ENCODE measurements at regions not wholly inside any gene's neighbourhood (a gene's known extent, or its start where the extent isn't known, plus 50 kb on each side); places are given as distances from the start of the nearest gene placed in this dataset.
"Not testable (repeated sequence)": the region's sequence is repeated elsewhere in the genome, so short reads cannot be mapped to it uniquely, and the experiment has no call there.

DNA sequence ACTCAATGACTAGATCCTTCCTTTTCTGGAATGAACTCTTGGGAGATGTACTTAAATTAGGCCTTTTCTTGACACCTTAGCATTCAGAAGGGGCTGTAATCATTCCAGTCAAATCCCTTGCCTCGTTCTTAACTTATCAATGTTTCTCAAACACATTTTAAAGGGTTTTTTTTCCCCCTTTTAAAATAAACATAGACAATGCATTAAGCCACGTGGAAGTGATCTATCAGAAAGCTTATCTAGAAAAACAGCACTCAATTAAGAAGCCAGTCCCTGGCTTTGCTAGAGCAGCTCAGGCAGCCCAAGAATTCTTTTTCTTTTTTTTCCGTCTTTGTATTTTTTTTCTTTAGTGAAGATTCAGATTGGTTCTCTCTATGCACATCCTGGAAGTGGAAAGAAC is 118.2 kb downstream of the PCDH7 start:
- no peak for DNase-seq

- no peak for DNase-seq
Measured at GRCh38 chr4:30839583-30840520, 119.7 kb downstream of the PCDH7 start.

DNA sequence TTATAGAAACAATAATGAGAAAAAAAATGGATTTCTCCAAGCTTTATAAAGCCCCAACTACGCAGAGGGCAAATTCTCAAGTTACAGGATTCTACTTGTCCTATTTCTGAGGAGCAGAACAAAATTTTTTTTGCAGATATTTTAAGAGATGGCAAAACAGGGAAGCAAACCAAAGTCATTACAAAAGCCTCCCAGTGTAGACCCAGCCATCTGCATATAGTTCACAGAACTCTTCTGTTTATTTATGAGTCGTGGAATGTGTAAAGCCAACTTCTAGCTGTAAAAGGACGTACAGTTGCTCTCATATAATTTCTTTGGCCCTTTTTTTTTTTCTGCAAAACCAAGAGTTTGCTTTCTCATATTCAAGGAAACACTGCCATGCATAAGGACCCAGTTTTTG is 120.4 kb downstream of the PCDH7 start:
- no peak for DNase-seq

DNA sequence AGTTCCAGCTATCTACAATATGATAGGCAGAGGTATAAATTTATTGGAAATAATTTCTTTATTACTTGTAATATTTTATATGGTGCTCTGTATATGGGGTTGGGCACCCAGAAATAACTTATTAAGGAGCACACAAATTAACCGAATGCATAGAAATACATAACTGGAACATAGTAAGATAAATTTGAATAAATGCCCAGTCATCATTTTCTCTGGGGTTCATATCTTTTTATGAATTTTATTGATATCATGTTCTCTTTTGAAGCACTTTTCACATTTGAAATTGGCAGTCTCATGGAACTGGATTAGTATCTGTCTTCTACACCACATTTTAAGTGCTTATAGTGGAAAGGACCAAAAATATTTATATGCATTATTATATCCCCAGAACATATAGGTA is 122.0 kb downstream of the PCDH7 start:
- no peak for DNase-seq

GRCh38 chr4:30842689-30843088 is 122.5 kb downstream of the PCDH7 start:
- no peak for DNase-seq

DNA sequence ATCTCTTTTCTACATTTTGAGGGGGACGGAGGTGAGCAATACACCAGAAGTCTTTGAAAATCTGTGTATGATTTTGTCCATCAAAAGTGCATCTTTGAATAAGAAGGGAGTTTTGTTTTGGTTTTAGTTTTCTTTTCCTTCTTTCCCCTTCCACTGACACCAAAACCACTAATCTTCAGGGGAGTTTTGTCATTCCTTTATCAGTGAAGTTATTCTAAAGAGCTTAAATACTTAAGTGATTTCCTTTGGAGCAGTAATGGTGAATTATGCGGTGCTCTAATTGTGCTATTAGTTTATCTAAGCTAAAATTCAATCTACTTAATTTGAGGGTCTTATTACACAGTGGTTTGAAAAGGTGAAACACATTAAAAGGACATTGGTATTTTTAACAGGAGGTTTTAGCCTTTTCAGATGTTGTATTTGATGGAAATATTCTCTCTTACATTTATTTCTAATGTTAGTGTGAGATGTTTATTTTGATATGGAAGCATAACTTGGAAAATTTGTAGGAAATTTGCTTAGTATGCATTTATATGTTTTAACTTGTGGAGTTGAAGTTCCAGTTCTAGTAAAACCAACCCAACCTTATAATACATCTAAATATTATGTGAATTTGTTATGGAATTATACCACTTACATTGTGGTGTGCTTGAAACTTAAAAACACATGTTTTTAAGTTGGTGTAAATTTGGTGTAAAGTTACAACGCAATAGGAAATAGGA is 124.9 kb downstream of the PCDH7 start:
- no peak for DNase-seq

- no peak for DNase-seq
Measured at GRCh38 chr4:30847167-30847566, 127.0 kb downstream of the PCDH7 start.

DNA sequence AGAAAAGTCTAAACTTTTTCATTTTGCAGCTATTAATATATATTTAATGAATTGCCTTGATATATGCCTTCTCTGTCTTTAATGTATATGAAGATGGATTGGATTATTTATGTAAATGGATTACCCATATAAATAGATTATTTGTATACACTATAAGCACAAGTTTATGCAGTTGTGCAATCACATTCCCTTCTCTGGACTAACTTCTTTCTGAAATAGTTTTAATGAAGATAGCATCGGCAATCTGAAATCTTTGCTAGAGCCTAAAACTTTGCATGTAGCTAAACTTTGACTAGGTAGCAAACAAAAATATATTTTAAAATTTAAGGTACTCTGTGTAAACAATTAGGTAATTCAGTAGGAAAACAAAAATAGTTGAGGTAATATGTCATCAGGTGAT is 127.8 kb downstream of the PCDH7 start:
- DNase-seq = no peak

DNA sequence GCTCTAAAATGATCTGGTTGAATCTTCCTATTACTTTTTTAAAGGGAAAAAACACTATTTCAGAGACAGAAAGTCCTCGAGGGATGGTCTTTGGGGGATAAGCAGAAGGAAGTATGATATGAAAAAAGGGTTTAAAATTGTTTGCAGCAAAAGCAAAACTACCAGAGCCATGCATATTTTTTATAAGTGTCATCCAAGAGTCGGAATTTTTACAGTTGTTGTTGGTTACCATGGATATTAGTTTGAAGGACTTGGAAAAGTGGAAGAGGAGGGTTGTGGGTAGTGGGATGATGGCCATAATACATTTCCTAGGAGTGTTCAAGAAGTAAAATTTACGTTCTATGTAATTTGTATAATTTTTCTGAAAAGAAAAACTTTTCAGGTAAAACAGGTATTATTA is 134.4 kb downstream of the PCDH7 start:
- no peak for DNase-seq

DNA sequence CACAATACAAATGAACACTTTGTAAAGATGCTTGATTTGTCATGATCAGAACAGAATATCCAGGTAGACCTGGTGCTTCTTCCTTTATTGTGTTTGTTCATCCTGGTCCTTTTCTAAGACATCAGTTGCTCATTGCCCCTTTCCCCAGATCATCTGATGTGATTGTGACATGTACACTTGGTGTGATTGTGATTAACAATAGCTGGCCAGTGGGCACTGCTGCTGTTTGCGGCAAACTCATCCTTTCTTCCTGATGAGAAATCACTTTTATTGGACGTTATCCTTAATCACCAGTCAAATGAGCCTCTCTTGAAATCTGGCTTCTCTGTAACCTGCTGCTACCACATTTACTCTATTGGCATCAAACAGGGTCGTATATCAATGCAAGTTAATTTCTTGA is 135.1 kb downstream of the PCDH7 start:
- DNase-seq = no peak

GRCh38 chr4:30856795-30857564 is 136.8 kb downstream of the PCDH7 start:
- DNase-seq = no peak

DNA sequence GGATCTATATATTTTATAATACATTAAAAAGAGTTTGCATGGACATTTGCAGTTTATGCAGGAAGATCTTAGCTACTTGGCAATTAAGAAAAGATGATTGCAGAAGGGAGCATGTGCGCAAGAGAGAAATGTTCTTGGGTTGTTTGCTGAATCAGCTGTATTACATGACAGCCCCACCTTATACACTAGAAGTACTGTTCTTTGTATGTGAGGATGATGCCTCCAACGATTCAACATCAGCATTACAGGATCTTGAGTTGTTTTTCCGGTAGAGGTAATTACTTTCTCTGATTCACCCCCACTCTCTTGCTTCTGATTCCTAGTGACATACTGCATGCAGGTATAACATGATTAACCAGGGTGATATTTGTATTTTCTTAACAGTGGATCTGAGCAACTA is 140.8 kb downstream of the PCDH7 start:
- DNase-seq = no peak

GRCh38 chr4:30862196-30862595 is 142.0 kb downstream of the PCDH7 start:
- no peak for DNase-seq

DNA sequence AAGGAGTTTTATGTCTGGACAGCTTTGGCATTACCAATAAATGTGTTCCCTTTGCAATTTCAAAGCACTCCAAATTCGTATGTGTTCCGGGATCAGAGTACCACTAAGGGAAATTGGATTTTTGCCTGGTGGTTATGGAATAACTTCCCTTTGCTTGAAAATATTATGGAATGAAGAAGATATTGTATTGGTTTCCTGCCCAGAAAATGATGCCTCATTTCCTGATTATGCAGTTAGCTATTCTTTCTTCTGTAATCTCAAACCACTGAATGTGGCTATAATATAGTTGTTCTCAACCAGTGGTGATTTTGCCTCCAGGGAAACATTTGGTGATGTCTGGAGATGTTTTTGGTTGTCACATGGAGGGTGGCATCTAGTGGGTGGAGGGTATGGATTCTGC is 142.9 kb downstream of the PCDH7 start:
- DNase-seq = no peak

DNA sequence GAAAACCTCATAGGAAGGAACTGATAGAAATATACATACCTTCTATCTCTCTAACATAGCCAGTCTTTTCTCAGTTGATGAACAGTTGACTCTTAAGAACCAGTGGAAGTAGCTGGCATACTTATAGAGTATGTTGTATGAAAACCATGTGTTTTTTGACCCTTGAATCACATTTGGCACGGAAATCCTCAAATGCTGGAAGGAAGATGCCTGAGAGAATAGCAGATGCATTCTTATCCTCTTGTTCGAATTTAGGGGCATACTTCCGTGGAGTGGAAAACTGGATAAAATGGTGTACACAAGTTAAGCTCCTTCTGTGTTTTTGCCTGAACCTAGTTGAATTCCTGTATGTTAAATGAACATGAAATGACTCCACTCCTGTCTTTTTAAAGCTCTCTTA is 145.5 kb downstream of the PCDH7 start:
- no peak for DNase-seq

DNA sequence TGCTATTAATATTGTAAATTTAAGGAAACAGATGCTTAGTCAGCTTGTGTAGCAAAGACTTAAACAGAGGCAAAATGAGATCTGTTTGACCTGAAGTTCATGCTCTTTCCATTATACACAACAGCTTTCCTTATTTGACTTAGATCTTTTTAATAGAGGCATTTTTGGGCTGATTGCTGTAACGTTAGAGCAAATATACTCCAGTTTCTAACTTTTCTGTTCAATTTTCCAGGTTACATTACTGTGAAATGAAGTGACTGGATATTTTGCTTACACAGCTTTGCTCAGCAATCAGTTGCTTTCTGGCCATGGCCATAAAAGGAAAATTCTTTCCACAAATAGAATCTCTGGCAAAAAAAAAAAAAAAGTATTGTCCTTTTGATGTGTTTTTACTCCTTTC is 146.2 kb downstream of the PCDH7 start:
- no peak for DNase-seq

- no peak for DNase-seq
Measured at GRCh38 chr4:30866907-30867306, 146.7 kb downstream of the PCDH7 start.

- DNase-seq = no peak
Measured at GRCh38 chr4:30867427-30867826, 147.3 kb downstream of the PCDH7 start.

GRCh38 chr4:30868111-30868895 is 148.1 kb downstream of the PCDH7 start:
- no peak for DNase-seq

- DNase-seq = not testable (repeated sequence)
Measured at GRCh38 chr4:30869387-30869786, 149.2 kb downstream of the PCDH7 start.

- no peak for DNase-seq
Measured at GRCh38 chr4:30870513-30870912, 150.3 kb downstream of the PCDH7 start.

DNA sequence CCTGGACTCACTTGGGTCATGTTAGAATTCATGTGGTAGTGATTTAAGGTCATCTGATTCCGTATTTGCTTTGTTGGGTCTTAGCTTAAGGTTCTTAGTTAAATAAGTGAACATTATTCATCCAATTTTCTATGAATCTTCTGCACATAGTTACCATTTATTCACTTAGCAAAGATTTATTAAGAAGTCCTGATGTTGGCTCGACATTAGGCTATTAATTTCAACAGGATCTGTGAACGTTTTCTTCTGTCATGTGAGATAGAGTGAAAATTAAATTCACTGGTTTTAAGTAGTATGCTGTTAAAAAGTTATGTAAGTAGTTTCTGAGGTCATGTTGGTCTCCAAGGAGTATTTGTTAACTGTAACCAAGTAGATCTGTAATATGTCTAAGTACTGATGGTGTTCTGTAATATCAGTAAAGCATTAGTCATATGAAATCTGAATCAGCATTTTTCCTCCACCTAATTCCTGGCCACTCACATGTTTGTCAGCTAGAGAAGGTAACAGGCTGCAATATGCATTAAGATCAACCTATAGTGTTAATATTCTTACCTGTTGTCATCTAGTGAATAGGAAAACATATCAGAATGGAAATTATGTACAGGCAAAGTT is 155.6 kb downstream of the PCDH7 start:
- no peak for DNase-seq

Measured in stimulated activated CD4-positive, alpha-beta T cell treated with anti-CD3 and anti-CD28 coated beads, Interleukin-4, amount 100 ng/mL, for 4 hours (primary cell).